Activated naive CD4-positive, alpha-beta T cell treated with anti-CD3 and anti-CD28 coated beads, Interleukin-2, amount 10 ng/mL, durations not matched to agents 7 days and 5 days (primary cell): ENCODE measurements at regions not wholly inside any gene's neighbourhood (a gene's known extent, or its start where the extent isn't known, plus 50 kb on each side); places are given as distances from the start of the nearest gene placed in this dataset.

Experiments used
- CTCF ChIA-PET: fragments of 350-600 bp; sonication (Branson Sonifier 250); formaldehyde crosslinking; loops from one replicate; lab custom pipeline; 2021; ENCODE audit warnings: antibody characterized with exemption; lab: Charles Lee
- DNase-seq: peaks from one replicate; pipeline ENCODE4 v3.0.0-alpha.2; 2020
- H3K27ac Mint-ChIP-seq: one replicate; pipeline ENCODE4 v1.8.0; 2021; ENCODE audit warnings: mild to moderate bottlenecking, moderate library complexity, mixed read lengths
- H3K27me3 Mint-ChIP-seq: one replicate; pipeline ENCODE4 v1.8.0; 2021; ENCODE audit warnings: mild to moderate bottlenecking, mixed read lengths
- H3K36me3 Mint-ChIP-seq: one replicate; pipeline ENCODE4 v1.8.0; 2021; ENCODE audit warnings: mixed read lengths
- H3K4me1 Mint-ChIP-seq: one replicate; pipeline ENCODE4 v1.8.0; 2021; ENCODE audit warnings: mixed read lengths
- H3K4me3 Mint-ChIP-seq: one replicate; pipeline ENCODE4 v1.8.0; 2021; ENCODE audit warnings: mild to moderate bottlenecking, moderate library complexity, mixed read lengths
- H3K9me3 Mint-ChIP-seq: one replicate; pipeline ENCODE4 v1.8.0; 2021; ENCODE audit warnings: mixed read lengths

DNA sequence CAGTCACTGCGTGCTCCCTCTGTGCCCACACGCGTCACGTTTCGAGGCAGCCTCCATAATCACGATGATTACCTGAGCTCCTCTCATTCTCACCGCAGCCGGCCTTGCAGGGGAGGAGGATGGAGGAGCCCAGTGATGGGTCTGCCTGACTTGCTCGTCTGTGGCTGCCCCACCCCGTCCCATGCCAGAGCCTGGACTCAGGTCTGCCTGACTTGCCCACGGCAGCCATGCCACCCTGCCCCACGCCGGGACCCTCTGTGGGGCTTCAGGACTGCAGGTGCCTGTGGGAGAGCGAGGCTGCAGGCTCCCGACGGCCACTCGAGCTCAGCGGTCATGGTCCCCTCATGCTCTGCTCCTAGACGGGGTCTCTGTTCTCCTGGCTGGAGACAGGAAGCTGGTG, 1025.1 kb downstream of the BRD1 start:
- DNase-seq, result no peak
- no peaks in the 10 kb centered on the region for H3K4me1 Mint-ChIP-seq
- CTCF ChIA-PET, result no interaction called here
- H3K27me3 Mint-ChIP-seq, result peaks cover under 1% of the 10 kb centered on the region
- no peaks in the 10 kb centered on the region for H3K9me3 Mint-ChIP-seq
- no peak overlapping the region for H3K27ac Mint-ChIP-seq
- H3K36me3 Mint-ChIP-seq, result no peaks in the 10 kb centered on the region
- H3K4me3 Mint-ChIP-seq, result no peak overlapping the region

DNA sequence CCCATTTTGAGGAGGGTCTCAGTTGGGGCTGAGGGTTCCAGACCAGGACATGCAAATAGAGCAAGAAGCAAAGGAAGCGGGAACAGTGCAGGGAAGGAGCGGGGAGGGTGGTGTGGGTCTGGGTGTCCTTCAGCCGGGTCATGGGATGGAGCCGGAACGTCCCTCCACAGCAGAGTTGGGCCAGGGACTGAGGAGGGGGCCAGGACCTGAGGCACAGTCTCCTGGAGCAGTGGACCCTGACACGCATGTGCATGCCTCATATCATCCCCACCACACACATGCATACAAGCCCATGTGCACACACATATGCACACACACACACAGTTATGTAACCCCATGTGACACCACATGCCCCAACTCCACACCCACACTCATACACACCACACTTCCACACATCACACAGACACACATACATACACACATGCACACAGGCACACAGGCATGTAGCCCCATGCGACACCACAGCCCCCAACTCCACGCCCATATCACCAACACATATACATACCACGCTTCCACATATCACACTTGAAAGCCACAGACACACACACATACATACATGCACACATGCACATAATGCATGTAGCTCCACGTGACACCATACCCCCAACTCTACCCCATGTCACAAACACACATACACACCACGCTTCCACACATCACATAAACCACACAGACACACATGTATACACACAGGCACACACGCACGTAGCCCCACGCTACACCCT, 1026.6 kb downstream of the BRD1 start:
- H3K4me3 Mint-ChIP-seq, result no peak overlapping the region
- no peaks in the 10 kb centered on the region for H3K9me3 Mint-ChIP-seq
- DNase-seq, result no peak
- no peaks in the 10 kb centered on the region for H3K4me1 Mint-ChIP-seq
- no peaks in the 10 kb centered on the region for H3K36me3 Mint-ChIP-seq
- CTCF ChIA-PET, result no interaction called here
- H3K27ac Mint-ChIP-seq, result no peak overlapping the region
- no peaks in the 10 kb centered on the region for H3K27me3 Mint-ChIP-seq

DNA sequence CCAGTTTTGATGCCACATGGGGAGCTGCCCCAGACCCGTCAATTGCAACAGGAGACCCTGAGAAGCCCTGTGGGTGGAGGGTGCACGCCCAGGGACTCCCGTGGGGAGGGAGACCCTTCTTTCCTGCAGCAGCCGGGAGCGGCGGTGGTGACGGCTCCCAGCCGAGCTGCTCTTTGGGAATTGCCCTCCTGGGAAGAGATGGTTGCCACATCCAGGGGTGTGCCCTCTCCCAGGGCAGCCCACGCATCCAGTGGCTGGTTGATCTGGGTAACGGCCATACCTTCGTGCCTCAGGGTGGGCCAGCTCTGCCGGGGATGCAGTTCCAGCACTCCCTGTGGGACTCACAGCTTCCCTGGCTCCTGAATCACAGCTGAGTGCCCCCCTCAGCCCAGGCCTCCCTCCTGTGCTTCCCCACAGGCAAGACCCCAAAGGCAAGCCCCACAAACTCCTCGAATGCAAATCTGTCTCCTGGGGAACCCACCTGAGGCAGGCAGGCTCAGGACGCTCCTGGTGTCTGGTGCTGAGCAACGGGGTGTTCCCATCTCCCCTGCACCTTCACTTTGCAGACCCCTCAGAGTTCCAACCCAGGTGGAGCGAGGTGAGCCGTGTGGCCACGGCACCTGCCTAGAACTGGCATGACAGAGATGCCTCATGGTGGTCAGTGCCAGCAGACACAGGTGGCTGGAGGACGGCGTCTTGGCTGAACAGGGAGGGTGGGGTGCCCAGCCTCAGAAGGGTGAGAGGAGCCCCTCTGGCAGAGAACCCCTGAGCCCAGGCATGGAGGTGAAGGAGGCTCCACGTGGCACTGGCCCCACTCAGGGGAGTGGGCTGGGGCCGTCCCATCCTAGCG, 1027.4 kb downstream of the BRD1 start:
- Mint-ChIP-seq H3K9me3 (no peaks in the 10 kb centered on the region), H3K27ac (no peak overlapping the region), H3K27me3 (no peaks in the 10 kb centered on the region), H3K36me3 (no peaks in the 10 kb centered on the region), H3K4me1 (no peaks in the 10 kb centered on the region), H3K4me3 (no peak overlapping the region)
- no peak for DNase-seq
- CTCF ChIA-PET, result no interaction called here

DNA sequence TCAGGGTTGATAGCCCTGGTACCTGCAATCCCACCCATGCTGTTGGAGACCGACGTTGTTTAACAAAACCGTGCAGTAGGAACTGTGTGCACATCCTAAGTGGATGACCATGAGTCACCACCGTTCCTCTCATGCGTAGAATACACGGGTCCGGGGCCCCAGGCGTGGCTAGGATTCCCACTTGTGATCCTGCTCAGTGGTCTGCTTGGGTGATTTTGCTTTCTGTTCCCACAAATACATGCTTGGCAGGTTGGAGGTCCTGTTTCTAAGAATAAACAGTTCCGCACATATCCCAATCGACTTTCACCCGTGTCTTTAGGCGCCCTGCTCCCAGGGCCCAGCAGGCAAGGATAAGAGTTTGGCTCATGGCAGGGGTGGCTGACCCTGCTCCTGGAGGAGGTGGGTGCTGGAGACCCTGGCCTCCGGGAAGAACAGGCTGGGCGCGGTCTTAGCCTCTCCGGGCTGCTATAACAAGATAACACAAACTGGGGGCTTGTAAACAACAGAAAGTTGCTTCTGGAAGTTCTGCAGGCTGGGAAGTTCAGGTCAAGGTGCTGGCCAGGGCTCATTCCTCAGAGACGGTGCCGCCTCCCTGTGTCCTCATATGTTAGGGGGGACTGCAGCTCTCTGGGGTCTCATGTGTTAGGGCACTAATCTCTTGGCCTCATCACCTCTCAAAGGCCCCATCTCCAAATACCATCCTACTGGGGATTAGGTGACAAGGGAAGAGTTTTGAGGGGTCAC, 1028.3 kb downstream of the BRD1 start:
- Mint-ChIP-seq H3K36me3 (no peaks in the 10 kb centered on the region), H3K4me3 (no peak overlapping the region), H3K27me3 (no peaks in the 10 kb centered on the region), H3K27ac (no peak overlapping the region), H3K4me1 (no peaks in the 10 kb centered on the region), H3K9me3 (peaks cover under 1% of the 10 kb centered on the region)
- CTCF ChIA-PET, result no interaction called here
- no peak for DNase-seq

DNA sequence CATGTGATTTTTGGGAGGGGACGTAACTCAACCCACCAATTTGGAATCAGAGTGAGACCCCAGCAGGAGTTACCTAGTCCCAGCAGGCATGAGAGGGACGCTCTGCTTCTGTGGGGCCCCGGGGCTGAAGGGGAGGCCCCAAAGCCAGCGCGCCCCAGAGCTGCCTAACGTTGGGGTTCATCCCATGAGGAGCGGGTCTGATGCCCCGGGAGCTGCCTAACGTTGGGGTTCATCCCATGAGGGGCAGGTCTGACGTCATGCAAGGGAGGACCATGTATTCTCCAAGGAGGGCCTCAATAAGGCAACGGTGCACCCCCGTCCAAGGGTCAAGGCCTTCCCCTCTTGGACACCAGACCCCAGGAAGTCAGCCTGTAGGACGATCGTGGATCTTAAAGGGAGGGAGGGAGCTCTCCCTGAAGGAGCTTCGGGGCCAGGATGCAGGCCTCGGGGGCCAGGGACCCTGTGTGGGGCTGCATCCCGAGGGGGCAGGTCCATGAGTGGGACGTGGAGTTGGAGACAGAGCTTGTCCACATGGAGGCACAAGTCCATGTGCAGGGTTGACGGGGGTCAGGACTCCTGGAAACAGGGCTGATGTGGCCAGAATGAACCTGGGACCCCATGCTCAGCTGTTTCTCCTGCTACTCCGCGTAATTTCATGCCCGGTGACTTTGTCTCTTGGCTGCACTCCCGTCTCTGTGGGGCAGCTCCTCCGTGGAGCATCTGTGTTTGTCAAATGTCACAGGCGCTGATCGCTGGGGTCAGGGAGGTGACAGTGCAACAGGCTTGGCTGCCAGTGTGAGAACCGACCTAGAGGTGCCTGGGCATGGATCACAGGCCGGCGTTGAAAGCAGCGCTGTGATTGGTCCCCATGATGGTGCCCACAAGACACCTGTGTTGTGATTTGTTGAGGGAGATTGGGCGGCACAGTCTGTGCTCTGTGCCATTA, 1029.1 kb downstream of the BRD1 start:
- Mint-ChIP-seq H3K27ac (no peak overlapping the region), H3K4me3 (no peak overlapping the region), H3K9me3 (peaks cover 7% of the 10 kb centered on the region), H3K36me3 (no peaks in the 10 kb centered on the region), H3K4me1 (no peaks in the 10 kb centered on the region), H3K27me3 (no peaks in the 10 kb centered on the region)
- CTCF ChIA-PET, result no interaction called here
- DNase-seq, result no peak

DNA sequence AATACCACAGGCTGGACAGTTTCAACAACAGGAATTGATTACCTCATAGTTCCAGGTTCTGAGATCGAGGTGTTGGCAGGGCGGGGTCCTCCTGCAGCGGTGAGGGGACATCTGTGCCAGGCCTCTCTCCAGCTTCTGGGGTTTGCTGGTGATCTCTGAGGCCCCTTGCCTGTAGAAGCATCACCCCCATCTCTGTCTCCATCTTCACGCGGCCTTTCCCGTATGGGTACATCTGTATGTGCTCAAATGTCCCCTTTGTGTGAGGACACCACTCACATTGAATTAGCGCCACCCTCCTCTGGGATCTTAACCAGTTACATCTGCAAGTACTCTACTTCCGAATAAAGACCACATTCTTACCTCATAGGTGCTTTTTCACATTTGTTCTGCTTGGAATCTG, 1029.9 kb downstream of the BRD1 start:
- H3K36me3 Mint-ChIP-seq, result no peaks in the 10 kb centered on the region
- peaks cover 7% of the 10 kb centered on the region for H3K9me3 Mint-ChIP-seq
- H3K4me3 Mint-ChIP-seq, result no peak overlapping the region
- no peak for DNase-seq
- no peaks in the 10 kb centered on the region for H3K4me1 Mint-ChIP-seq
- no peaks in the 10 kb centered on the region for H3K27me3 Mint-ChIP-seq
- H3K27ac Mint-ChIP-seq, result no peak overlapping the region
- CTCF ChIA-PET, result no interaction called here

DNA sequence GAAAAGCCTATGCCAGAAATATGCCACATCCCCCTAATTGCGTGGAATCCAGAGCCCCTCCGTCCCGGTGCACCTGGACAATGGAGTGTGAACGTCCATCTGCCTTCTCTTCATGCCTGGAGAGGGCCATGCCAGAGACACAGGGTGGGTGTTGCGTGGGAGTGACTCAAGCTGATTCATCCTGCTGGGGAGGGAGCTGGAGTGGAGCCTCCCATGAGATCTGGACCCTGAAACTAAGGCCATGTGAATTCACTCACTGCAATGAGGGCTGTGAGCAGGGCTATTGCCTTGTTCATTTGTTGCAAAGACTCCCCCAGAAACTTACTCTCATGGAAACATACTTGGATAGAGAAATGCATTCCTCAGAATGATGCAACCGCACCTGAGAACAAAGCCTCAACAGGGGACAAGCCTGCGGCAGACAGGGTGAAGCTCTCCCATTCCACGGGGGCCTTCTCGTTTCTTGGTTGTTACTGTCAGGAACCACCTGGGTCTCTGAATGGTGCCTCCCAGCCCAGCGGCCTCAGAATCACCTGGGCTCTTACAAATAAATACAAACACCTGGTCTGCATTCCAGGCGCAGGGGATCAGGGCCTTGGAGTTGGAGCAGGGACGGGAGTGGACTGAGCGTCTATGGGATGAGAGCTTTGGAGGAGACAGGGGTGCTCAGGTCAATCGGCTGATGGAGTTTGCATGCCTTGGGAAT, 1031.2 kb downstream of the BRD1 start:
- Mint-ChIP-seq H3K4me3 (no peak overlapping the region), H3K9me3 (peaks cover 7% of the 10 kb centered on the region), H3K27ac (no peak overlapping the region), H3K4me1 (no peaks in the 10 kb centered on the region), H3K27me3 (no peaks in the 10 kb centered on the region), H3K36me3 (no peaks in the 10 kb centered on the region)
- CTCF ChIA-PET, result no interaction called here
- DNase-seq, result no peak

DNA sequence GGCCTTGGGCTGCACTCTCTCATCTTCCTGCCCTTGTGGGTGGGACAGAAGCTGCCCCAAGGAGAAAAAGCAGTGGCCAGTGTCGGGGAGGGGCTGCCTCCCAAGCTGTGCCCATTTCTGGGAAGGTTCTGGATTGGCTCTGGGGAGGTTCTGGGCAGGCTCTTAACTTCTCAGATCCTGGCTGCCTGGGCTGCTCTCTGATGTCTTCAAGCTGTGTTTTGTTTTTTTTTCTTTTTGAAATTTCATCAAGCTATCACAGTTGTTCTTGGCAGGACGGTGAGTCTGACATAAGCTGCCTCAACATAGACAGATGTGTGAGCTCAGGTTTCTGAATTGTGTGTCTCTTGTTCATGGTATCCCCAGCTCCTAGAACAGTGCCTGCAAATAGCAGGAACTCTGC, 1032.0 kb downstream of the BRD1 start:
- DNase-seq, result no peak
- peaks cover 7% of the 10 kb centered on the region for H3K9me3 Mint-ChIP-seq
- H3K4me1 Mint-ChIP-seq, result no peaks in the 10 kb centered on the region
- CTCF ChIA-PET, result no interaction called here
- no peak overlapping the region for H3K27ac Mint-ChIP-seq
- H3K36me3 Mint-ChIP-seq, result no peaks in the 10 kb centered on the region
- no peaks in the 10 kb centered on the region for H3K27me3 Mint-ChIP-seq
- no peak overlapping the region for H3K4me3 Mint-ChIP-seq

DNA sequence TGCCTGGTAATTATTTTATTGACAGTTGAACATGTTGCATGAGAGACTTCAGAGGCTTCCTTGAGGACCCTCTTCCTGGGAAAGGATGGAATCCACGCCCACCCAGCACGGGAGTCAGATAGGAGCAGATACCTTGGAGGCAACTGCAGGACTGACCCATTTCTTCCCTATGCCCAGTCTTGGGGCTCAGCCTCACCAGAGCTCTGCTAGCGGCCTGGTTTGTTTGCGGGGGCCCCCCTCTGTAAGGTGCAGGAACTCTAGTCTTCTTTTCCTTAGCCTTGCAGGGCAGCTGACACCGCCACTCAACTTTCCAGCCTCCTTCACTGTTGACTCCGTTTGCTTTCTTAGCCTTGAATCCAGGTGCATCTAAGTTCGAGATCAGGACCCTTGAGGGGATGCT, 1032.8 kb downstream of the BRD1 start:
- H3K27me3 Mint-ChIP-seq, result no peaks in the 10 kb centered on the region
- no peak for DNase-seq
- H3K4me1 Mint-ChIP-seq, result no peaks in the 10 kb centered on the region
- CTCF ChIA-PET, result no interaction called here
- no peak overlapping the region for H3K27ac Mint-ChIP-seq
- H3K4me3 Mint-ChIP-seq, result no peak overlapping the region
- peaks cover 7% of the 10 kb centered on the region for H3K9me3 Mint-ChIP-seq
- no peaks in the 10 kb centered on the region for H3K36me3 Mint-ChIP-seq

DNA sequence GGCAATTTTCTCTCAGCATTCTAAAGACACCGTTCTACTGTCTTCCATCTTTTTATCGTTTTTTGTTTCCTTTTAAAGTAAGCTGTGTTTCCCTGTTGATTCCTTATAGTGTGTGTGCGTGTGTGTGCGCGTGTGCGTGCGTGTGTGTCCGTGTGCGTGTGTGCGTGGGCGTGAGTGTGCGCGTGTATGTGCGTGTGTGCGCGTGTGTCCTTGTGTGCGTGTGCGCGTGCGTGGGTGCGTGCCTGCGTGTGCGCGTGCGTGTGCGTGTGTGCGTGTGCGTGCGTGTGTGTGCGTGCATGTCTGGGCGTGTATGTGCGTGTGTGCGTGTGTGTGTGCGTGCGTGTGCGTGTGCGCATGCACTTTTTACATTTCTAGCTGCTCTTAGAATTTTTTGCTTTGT, 1033.7 kb downstream of the BRD1 start:
- H3K36me3 Mint-ChIP-seq, result no peaks in the 10 kb centered on the region
- H3K4me3 Mint-ChIP-seq, result no peak overlapping the region
- H3K4me1 Mint-ChIP-seq, result no peaks in the 10 kb centered on the region
- no peak for DNase-seq
- CTCF ChIA-PET, result no interaction called here
- H3K27me3 Mint-ChIP-seq, result no peaks in the 10 kb centered on the region
- peaks cover 7% of the 10 kb centered on the region for H3K9me3 Mint-ChIP-seq
- H3K27ac Mint-ChIP-seq, result no peak overlapping the region

DNA sequence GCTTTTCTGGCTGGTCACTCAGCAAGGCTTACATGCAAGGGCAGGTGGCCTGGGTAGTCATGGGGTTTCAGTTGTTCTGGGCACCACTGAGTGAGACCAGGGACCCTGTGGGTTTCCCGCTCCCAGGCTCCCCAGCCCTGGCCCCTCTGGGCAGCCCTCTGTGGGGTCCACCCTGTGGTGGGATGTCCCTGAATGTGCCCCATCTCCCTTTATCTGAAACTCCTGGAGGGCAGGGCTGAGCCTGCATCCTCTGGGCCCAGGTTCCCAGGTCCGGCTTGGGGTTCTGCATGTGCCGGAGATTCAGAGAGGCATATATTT, 1041.0 kb downstream of the BRD1 start:
- no peaks in the 10 kb centered on the region for H3K27me3 Mint-ChIP-seq
- DNase-seq, result no peak
- no peaks in the 10 kb centered on the region for H3K36me3 Mint-ChIP-seq
- H3K4me3 Mint-ChIP-seq, result no peak overlapping the region
- CTCF ChIA-PET, result no interaction called here
- no peaks in the 10 kb centered on the region for H3K9me3 Mint-ChIP-seq
- no peak overlapping the region for H3K27ac Mint-ChIP-seq
- no peaks in the 10 kb centered on the region for H3K4me1 Mint-ChIP-seq

DNA sequence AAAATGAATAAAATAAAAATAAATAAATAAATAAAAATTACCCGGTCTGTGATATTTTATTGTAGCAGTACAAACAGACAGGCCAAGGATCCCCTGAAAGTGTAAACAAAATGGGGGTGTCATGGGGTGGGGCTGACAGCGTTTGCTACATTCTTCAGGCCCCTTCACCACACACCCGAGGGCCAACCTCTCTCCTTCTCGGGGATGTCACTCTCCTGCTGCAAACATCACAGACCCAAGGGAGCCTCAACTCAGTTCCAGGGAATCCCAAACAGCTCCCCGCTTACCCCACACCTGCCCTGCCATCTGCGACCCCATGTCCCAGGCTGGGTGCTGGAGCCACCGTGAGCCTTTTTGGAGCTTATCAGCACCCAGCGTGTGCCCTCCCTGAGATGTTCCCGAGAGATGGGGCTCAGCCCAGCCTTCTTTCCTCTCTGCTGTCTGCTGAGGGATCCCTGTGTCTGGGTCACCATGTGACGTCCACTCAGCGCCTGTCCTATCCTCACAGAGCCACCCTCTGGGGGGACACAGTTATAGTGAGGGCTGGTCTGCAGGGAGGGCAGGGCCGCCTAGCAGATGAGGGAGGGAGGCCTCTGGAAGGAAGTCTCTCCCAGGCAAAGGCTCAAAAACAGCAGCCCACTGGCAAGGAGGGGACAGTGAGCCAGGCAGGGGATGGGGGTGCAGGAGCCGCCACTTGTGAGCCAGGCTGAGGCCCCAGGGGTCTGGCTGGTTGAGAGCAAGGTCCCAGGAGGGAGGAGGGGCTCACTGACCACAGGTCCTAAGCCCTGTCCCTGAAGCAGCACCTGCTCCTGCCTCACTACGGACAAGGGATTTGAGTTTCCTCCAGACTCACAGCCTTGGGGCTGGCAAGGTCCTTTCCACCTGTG, 1041.6 kb downstream of the BRD1 start:
- H3K27me3 Mint-ChIP-seq, result no peaks in the 10 kb centered on the region
- H3K27ac Mint-ChIP-seq, result no peak overlapping the region
- no peaks in the 10 kb centered on the region for H3K36me3 Mint-ChIP-seq
- no peaks in the 10 kb centered on the region for H3K9me3 Mint-ChIP-seq
- no peaks in the 10 kb centered on the region for H3K4me1 Mint-ChIP-seq
- no peak overlapping the region for H3K4me3 Mint-ChIP-seq
- DNase-seq, result no peak
- CTCF ChIA-PET, result no interaction called here
